ENCODE measurements at regions not wholly inside any gene's neighbourhood (a gene's known extent, or its start where the extent isn't known, plus 50 kb on each side); places are given as distances from the start of the nearest gene placed in this dataset.

GRCh38 chr6:168231393-168231957 lies 88.1 kb downstream of the DACT2 start:
- no peak overlapping the region for H3K4me3 Mint-ChIP-seq
- DNase-seq (ENCODE audit: low spot score) = no peak
- TF ChIP-seq NR1H2 (CRISPR knock-in tag; IDR thresholded peaks at IDR 0.05) (no peak), CBFB (CRISPR knock-in tag; IDR thresholded peaks at IDR 0.05; ENCODE audit: low read depth) (no peak), JUN (CRISPR knock-in tag; IDR thresholded peaks at IDR 0.05) (no peak), FOXJ3 (CRISPR knock-in tag; IDR thresholded peaks at IDR 0.05; ENCODE audit: borderline replicate concordance) (no peak), OVOL2 (CRISPR knock-in tag; IDR thresholded peaks at IDR 0.05; ENCODE audit: borderline replicate concordance) (no peak), ESRRA (CRISPR knock-in tag; IDR thresholded peaks at IDR 0.05; ENCODE audit: borderline replicate concordance) (no peak), JAZF1 (CRISPR knock-in tag; IDR thresholded peaks at IDR 0.05) (no peak), AR (CRISPR knock-in tag; IDR thresholded peaks at IDR 0.05) (no peak), NFATC4 (CRISPR knock-in tag; IDR thresholded peaks at IDR 0.05) (no peak), ZNF232 (CRISPR knock-in tag; IDR thresholded peaks at IDR 0.05) (no peak), SP1 (CRISPR knock-in tag; conservative IDR thresholded peaks at IDR 0.05) (no peak), ZNF671 (CRISPR knock-in tag; IDR thresholded peaks at IDR 0.05) (no peak), CREM (CRISPR knock-in tag; IDR thresholded peaks at IDR 0.05) (no peak), KAT7 (CRISPR knock-in tag; IDR thresholded peaks at IDR 0.05; ENCODE audit: borderline replicate concordance) (no peak), NFE2L1 (CRISPR knock-in tag; IDR thresholded peaks at IDR 0.05) (no peak)
- TF ChIP-seq, protein P1, sequence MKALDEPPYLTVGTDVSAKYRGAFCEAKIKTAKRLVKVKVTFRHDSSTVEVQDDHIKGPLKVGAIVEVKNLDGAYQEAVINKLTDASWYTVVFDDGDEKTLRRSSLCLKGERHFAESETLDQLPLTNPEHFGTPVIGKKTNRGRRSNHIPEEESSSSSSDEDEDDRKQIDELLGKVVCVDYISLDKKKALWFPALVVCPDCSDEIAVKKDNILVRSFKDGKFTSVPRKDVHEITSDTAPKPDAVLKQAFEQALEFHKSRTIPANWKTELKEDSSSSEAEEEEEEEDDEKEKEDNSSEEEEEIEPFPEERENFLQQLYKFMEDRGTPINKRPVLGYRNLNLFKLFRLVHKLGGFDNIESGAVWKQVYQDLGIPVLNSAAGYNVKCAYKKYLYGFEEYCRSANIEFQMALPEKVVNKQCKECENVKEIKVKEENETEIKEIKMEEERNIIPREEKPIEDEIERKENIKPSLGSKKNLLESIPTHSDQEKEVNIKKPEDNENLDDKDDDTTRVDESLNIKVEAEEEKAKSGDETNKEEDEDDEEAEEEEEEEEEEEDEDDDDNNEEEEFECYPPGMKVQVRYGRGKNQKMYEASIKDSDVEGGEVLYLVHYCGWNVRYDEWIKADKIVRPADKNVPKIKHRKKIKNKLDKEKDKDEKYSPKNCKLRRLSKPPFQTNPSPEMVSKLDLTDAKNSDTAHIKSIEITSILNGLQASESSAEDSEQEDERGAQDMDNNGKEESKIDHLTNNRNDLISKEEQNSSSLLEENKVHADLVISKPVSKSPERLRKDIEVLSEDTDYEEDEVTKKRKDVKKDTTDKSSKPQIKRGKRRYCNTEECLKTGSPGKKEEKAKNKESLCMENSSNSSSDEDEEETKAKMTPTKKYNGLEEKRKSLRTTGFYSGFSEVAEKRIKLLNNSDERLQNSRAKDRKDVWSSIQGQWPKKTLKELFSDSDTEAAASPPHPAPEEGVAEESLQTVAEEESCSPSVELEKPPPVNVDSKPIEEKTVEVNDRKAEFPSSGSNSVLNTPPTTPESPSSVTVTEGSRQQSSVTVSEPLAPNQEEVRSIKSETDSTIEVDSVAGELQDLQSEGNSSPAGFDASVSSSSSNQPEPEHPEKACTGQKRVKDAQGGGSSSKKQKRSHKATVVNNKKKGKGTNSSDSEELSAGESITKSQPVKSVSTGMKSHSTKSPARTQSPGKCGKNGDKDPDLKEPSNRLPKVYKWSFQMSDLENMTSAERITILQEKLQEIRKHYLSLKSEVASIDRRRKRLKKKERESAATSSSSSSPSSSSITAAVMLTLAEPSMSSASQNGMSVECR (CRISPR knock-in tag; IDR thresholded peaks at IDR 0.05; ENCODE audit: borderline replicate concordance) = no peak
- TF ChIP-seq, protein P2, sequence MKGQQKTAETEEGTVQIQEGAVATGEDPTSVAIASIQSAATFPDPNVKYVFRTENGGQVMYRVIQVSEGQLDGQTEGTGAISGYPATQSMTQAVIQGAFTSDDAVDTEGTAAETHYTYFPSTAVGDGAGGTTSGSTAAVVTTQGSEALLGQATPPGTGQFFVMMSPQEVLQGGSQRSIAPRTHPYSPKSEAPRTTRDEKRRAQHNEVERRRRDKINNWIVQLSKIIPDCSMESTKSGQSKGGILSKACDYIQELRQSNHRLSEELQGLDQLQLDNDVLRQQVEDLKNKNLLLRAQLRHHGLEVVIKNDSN (CRISPR knock-in tag; IDR thresholded peaks at IDR 0.05) = no peak
- POLR2A ChIA-PET = interaction anchor here (0.7 kb wide), 1 partner anchor 1343 kb away, joined by 3 read pairs; no protein-coding TSS in a partner anchor
- H3K36me3 Mint-ChIP-seq = no peaks in the 10 kb centered on the region
- H3K27ac Mint-ChIP-seq = no peak overlapping the region
- ATAC-seq = no peak
- CTCF ChIA-PET = interaction anchor here (1.1 to 2.0 kb wide), 4 partner anchors 30 to 171 kb away, joined by 3 to 11 read pairs (median 6); no protein-coding TSS in a partner anchor
- H3K27me3 Mint-ChIP-seq (ENCODE audit: low read depth) = no peaks in the 10 kb centered on the region
- H3K9me3 Mint-ChIP-seq = no peaks in the 10 kb centered on the region
- peaks cover 36% of the 10 kb centered on the region for H3K4me1 Mint-ChIP-seq

DNA sequence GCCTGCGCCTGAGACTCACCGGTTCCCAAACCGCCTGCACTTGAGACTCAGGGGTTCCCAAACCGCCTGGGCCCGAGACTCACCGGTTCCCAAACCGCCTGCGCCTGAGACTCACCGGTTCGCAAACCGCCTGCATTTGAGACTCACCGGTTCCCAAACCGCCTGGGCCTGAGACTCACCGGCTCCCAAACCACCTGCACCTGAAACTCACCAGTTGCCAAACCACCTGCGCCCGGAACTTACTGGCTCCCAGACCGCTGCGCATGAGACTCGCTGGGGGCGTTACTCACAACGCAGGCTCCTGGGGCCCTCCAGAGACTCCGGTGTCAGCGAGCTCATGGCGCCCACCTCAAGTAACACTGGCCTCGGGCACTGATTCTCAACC lies 90.2 kb downstream of the DACT2 start:
- 0 out of 2 replicates have a peak overlapping the region, but pooled peaks have one; percentile 45 for H3K27ac Mint-ChIP-seq
- DNase-seq (ENCODE audit: low spot score) = no peak
- no peak for ATAC-seq
- H3K36me3 Mint-ChIP-seq = no peaks in the 10 kb centered on the region
- no peak overlapping the region for H3K4me3 Mint-ChIP-seq
- ChIA-PET CTCF (no interaction called here), POLR2A (no interaction called here)
- H3K9me3 Mint-ChIP-seq = no peaks in the 10 kb centered on the region
- peaks cover 49% of the 10 kb centered on the region for H3K4me1 Mint-ChIP-seq
- no peaks in the 10 kb centered on the region for H3K27me3 Mint-ChIP-seq (ENCODE audit: low read depth)
- TF ChIP-seq, protein P3, sequence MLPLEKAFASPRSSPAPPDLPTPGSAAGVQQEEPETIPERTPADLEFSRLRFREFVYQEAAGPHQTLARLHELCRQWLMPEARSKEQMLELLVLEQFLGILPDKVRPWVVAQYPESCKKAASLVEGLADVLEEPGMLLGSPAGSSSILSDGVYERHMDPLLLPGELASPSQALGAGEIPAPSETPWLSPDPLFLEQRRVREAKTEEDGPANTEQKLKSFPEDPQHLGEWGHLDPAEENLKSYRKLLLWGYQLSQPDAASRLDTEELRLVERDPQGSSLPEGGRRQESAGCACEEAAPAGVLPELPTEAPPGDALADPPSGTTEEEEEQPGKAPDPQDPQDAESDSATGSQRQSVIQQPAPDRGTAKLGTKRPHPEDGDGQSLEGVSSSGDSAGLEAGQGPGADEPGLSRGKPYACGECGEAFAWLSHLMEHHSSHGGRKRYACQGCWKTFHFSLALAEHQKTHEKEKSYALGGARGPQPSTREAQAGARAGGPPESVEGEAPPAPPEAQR (CRISPR knock-in tag; IDR thresholded peaks at IDR 0.05) = no peak
- TF ChIP-seq PRRX2 (CRISPR knock-in tag; IDR thresholded peaks at IDR 0.05) = no peak
- TF ChIP-seq, protein P4, sequence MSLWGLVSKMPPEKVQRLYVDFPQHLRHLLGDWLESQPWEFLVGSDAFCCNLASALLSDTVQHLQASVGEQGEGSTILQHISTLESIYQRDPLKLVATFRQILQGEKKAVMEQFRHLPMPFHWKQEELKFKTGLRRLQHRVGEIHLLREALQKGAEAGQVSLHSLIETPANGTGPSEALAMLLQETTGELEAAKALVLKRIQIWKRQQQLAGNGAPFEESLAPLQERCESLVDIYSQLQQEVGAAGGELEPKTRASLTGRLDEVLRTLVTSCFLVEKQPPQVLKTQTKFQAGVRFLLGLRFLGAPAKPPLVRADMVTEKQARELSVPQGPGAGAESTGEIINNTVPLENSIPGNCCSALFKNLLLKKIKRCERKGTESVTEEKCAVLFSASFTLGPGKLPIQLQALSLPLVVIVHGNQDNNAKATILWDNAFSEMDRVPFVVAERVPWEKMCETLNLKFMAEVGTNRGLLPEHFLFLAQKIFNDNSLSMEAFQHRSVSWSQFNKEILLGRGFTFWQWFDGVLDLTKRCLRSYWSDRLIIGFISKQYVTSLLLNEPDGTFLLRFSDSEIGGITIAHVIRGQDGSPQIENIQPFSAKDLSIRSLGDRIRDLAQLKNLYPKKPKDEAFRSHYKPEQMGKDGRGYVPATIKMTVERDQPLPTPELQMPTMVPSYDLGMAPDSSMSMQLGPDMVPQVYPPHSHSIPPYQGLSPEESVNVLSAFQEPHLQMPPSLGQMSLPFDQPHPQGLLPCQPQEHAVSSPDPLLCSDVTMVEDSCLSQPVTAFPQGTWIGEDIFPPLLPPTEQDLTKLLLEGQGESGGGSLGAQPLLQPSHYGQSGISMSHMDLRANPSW (CRISPR knock-in tag; conservative IDR thresholded peaks at IDR 0.05; ENCODE audit: low read depth) = no peak
- no peak for TF ChIP-seq ZNF512 (CRISPR knock-in tag; IDR thresholded peaks at IDR 0.05; ENCODE audit: borderline replicate concordance)
- TF ChIP-seq, protein P5, sequence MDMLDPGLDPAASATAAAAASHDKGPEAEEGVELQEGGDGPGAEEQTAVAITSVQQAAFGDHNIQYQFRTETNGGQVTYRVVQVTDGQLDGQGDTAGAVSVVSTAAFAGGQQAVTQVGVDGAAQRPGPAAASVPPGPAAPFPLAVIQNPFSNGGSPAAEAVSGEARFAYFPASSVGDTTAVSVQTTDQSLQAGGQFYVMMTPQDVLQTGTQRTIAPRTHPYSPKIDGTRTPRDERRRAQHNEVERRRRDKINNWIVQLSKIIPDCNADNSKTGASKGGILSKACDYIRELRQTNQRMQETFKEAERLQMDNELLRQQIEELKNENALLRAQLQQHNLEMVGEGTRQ (CRISPR knock-in tag; IDR thresholded peaks at IDR 0.05) = no peak
